K562 (cell line): ENCODE measurements at regions not wholly inside any gene's neighbourhood (a gene's known extent, or its start where the extent isn't known, plus 50 kb on each side); places are given as distances from the start of the nearest gene placed in this dataset.

Experiments used
- ATAC-seq: fragments of 200-7000 bp; cut with Tn5 transposase; 3 replicates; pipeline ENCODE4 v1.9.1; 2020; ENCODE audit warnings: moderate library complexity
- BruUV-seq: library from RNA; stranded (reverse); fragments of 400-500 nt; replicated peaks from 2 replicates; lab custom pipeline; 2021; lab: Mats Ljungman, UMichigan
- CTCF ChIA-PET: fragments of 300-600 bp; formaldehyde crosslinking; extraction: SDS; loops from one replicate; lab custom pipeline; 2021; ENCODE audit warnings: low intra/inter-chr PET ratio; lab: Yijun Ruan, JAX
- POLR2A ChIA-PET: fragments of 300-600, 350-650 bp; sonication (Branson Sonifier 250); formaldehyde crosslinking; extraction: SDS; loops from one replicate; lab custom pipeline; 2021; ENCODE audit warnings: antibody characterized with exemption, inconsistent platforms; lab: Yijun Ruan, JAX
- DNase-seq, 4 experiments: peaks; one replicate each; pipeline versions ENCODE4 v3.0.0 to v3.0.0-alpha.2; 2011 to 2018; ENCODE audit warnings: low spot score in 3 of 4, mixed read lengths in 3 of 4; ENCODE audit errors: extremely low read depth in 1 of 4
- FAIRE-seq: peaks from 2 replicates; lab custom pipeline; 2011; peaks lifted over from hg19 to GRCh38; lab: Jason Lieb, UNC
- H2AFZ ChIP-seq: 2 replicates; pipeline ENCODE4 v1.6.0; 2011; ENCODE audit warnings: low read depth, low read length, control low read depth, inconsistent platforms
- H3K27ac ChIP-seq: fragments of 200-600 bp; 3 replicates; pipeline ENCODE4 v1.8.0; 2011; ENCODE audit warnings: low read depth, mild to moderate bottlenecking, control low read depth, inconsistent platforms, low read length, moderate library complexity, mixed read lengths; ENCODE audit errors: extremely low read depth
- H3K27me3 ChIP-seq, 2 experiments: fragments of 300-600 bp in 1 of 2; 2 replicates in 1 of 2; 3 replicates in 1 of 2; pipeline versions ENCODE4 v1.6.0 to v1.8.0; 2011; ENCODE audit warnings: inconsistent platforms in 2 of 2, low read length in 2 of 2, mild to moderate bottlenecking in 1 of 2, mixed read lengths in 1 of 2, moderate library complexity in 1 of 2; ENCODE audit not compliant: control insufficient read depth in 2 of 2, insufficient read depth in 2 of 2
- H3K36me3 ChIP-seq: fragments of 300-600 bp; 3 replicates; pipeline ENCODE4 v1.8.0; 2011; ENCODE audit warnings: mild to moderate bottlenecking, low read length, inconsistent platforms; ENCODE audit not compliant: control insufficient read depth, insufficient read depth
- H3K4me1 ChIP-seq, 2 experiments: fragments of 200-600 bp in 1 of 2; replicated peaks in 1 of 2; 2 replicates in 1 of 2; 3 replicates in 1 of 2; pipeline versions ENCODE4 v1.5.1 to v1.8.0; 2011; ENCODE audit warnings: inconsistent platforms in 2 of 2, low read length in 2 of 2, mild to moderate bottlenecking in 1 of 2, mixed read lengths in 1 of 2, moderate library complexity in 1 of 2; ENCODE audit not compliant: control insufficient read depth in 2 of 2, insufficient read depth in 2 of 2
- H3K4me2 ChIP-seq: 2 replicates; pipeline ENCODE4 v1.6.1; 2011; ENCODE audit warnings: low read length, control low read depth, inconsistent platforms, mixed read lengths; ENCODE audit not compliant: insufficient read depth
- H3K4me3 ChIP-seq: fragments of 200-600 bp; sonication (generic), shearing (Covaris generic); 2 replicates; pipeline ENCODE4 v1.5.1; 2016; ENCODE audit warnings: control low read depth, inconsistent platforms
- H3K79me2 ChIP-seq: fragments of 200-600 bp; 3 replicates; pipeline ENCODE4 v1.8.0; 2011; ENCODE audit warnings: low read length, inconsistent platforms; ENCODE audit not compliant: control insufficient read depth, insufficient read depth
- H3K9ac ChIP-seq, 2 experiments: 2 replicates each; pipeline versions ENCODE4 v1.6.0 to v1.6.1; 2011; ENCODE audit warnings: low read depth in 2 of 2, low read length in 2 of 2, control low read depth in 1 of 2, inconsistent platforms in 1 of 2, mild to moderate bottlenecking in 1 of 2, mixed read lengths in 1 of 2; ENCODE audit not compliant: insufficient read depth in 1 of 2
- H3K9me1 ChIP-seq: one replicate; pipeline ENCODE4 v1.6.0; 2011; ENCODE audit warnings: inconsistent platforms, mild to moderate bottlenecking, low read length, moderate library complexity; ENCODE audit not compliant: control insufficient read depth, insufficient read depth
- H3K9me3 ChIP-seq: replicated peaks from 2 replicates; pipeline ENCODE4 v1.5.1; 2011; ENCODE audit warnings: low read depth, low read length, inconsistent platforms; ENCODE audit not compliant: control insufficient read depth, insufficient read depth
- H4K20me1 ChIP-seq: replicated peaks from 2 replicates; pipeline ENCODE4 v1.6.1; 2011; ENCODE audit warnings: low read length, inconsistent platforms, mixed read lengths; ENCODE audit not compliant: control insufficient read depth, insufficient read depth
- E2F3 ChIP-seq: fragments of 250-450 bp; sonication (Bioruptor Pico); IDR thresholded peaks from 2 replicates; pipeline ENCODE4 v1.4.0; 2020; ENCODE audit warnings: mild to moderate bottlenecking
- EGR1 ChIP-seq: fragments of 450-650 bp; conservative IDR thresholded peaks from 2 replicates; pipeline ENCODE4 v1.6.1; 2017; ENCODE audit warnings: mild to moderate bottlenecking
- FOXK1 ChIP-seq: sonication (generic); formaldehyde crosslinking; IDR thresholded peaks from 2 replicates; pipeline ENCODE4 v1.8.0; 2022; ENCODE audit warnings: missing genetic modification reagents, mild to moderate bottlenecking, borderline replicate concordance
- FUS ChIP-seq: fragments of 200-400 bp; formaldehyde crosslinking; optimal IDR thresholded peaks from 2 replicates; pipeline ENCODE3; 2017; ENCODE audit warnings: low read depth, low read length
- KAT8 ChIP-seq: fragments of 450-650 bp; IDR thresholded peaks from 2 replicates; pipeline ENCODE4 v1.6.1; 2016; ENCODE audit warnings: low read depth, mild to moderate bottlenecking
- POLR2B ChIP-seq: fragments of 450-650 bp; IDR thresholded peaks from 2 replicates; pipeline ENCODE4 v1.6.1; 2018; ENCODE audit warnings: low read depth; ENCODE audit not compliant: partially characterized antibody
- TEAD2 ChIP-seq: fragments of 450-650 bp; IDR thresholded peaks from 2 replicates; pipeline ENCODE4 v1.6.1; 2016; ENCODE audit warnings: missing genetic modification characterization, control low read depth, missing compliant biosample characterization
- YY1 ChIP-seq, 3 experiments: IDR thresholded peaks; 2 replicates each; pipeline ENCODE4 v1.6.1; 2011; ENCODE audit warnings: low read length in 2 of 3, mild to moderate bottlenecking in 2 of 3, moderate library complexity in 2 of 3, borderline replicate concordance in 1 of 3, control low read depth in 1 of 3, low read depth in 1 of 3; ENCODE audit not compliant: insufficient read depth in 3 of 3, insufficient replicate concordance in 2 of 3, control insufficient read depth in 1 of 3, insufficient read length in 1 of 3; ENCODE audit errors: extremely low read depth in 1 of 3
- WGBS: fragments of 100-300 bp; shearing (Covaris generic); methylation state at CpG from one replicate; pipeline ENCODE4 v1.1.6; 2016; ENCODE audit warnings: low coverage, mixed read lengths; ENCODE audit not compliant: insufficient coverage; ENCODE audit errors: missing lambda C conversion rate; 5-methylcytosine and 5-hydroxymethylcytosine counted together
- in situ Hi-C: fragments of 300-500 bp; cut with MboI; formaldehyde crosslinking; loops from 4 replicates; pipeline ENCODE4 v1.15.0; 2018; ENCODE audit warnings: inconsistent platforms, mixed read lengths
- intact Hi-C: fragments of 100-400 bp; cut with micrococcal nuclease; formaldehyde crosslinking; loops from 2 replicates; pipeline ENCODE4 v1.14.2; 2022
- TF ChIP-seq, protein P1 (sequence below): sonication (generic); formaldehyde crosslinking; IDR thresholded peaks from 2 replicates; pipeline ENCODE4 v1.9.0; 2022; ENCODE audit warnings: mild to moderate bottlenecking, missing genetic modification reagents
- TF ChIP-seq, protein P2 (sequence below): conservative IDR thresholded peaks from 2 replicates; pipeline ENCODE4 v1.6.1; 2011; ENCODE audit warnings: low read depth, mild to moderate bottlenecking, low read length; ENCODE audit not compliant: control insufficient read depth

- Histone ChIP-seq H3K4me2 (no peak overlapping the region), H3K9me3 (no peaks in the 10 kb centered on the region; the same call in 1 of the 2 replicates), H3K27me3 (no peaks in the 10 kb centered on the region), H4K20me1 (no peaks in the 10 kb centered on the region), H3K9me1 (no peaks in the 10 kb centered on the region), H3K79me2 (no peaks in the 10 kb centered on the region), H3K9ac (no peak overlapping the region), H3K36me3 (no peaks in the 10 kb centered on the region), H2AFZ (no peak overlapping the region), H3K27ac (no peak overlapping the region), H3K4me3 (no peak overlapping the region), H3K4me1 (no peaks in the 10 kb centered on the region)
- WGBS, result 0% methylated on average over 5 of the region's 5 CpGs
- POLR2A ChIA-PET, result no interaction called here
- ATAC-seq (no peak), DNase-seq (no peak), FAIRE-seq (no peak)
- no TSS peak for BruUV-seq
- intact Hi-C loops (no loop called here), in situ Hi-C loops (no loop called here)
- CTCF ChIA-PET, result no interaction called here
- TF ChIP-seq KAT8, result no peak
- no peak for TF ChIP-seq TEAD2 (tag)
- no peak for TF ChIP-seq E2F3 (CRISPR knock-in tag)
- TF ChIP-seq POLR2B, result no peak
- no peak for TF ChIP-seq FUS
- no peak for TF ChIP-seq YY1 (IDR thresholded peaks at IDR 0.05; ENCODE audit: borderline replicate concordance in 1 of 3, control insufficient read depth in 1 of 3, extremely low read depth in 1 of 3, insufficient read depth in 3 of 3, insufficient read length in 1 of 3, insufficient replicate concordance in 2 of 3, low read depth in 1 of 3, low read length in 2 of 3)
- no peak for TF ChIP-seq FOXK1 (CRISPR knock-in tag)
- no peak for TF ChIP-seq EGR1
- TF ChIP-seq, protein P1, sequence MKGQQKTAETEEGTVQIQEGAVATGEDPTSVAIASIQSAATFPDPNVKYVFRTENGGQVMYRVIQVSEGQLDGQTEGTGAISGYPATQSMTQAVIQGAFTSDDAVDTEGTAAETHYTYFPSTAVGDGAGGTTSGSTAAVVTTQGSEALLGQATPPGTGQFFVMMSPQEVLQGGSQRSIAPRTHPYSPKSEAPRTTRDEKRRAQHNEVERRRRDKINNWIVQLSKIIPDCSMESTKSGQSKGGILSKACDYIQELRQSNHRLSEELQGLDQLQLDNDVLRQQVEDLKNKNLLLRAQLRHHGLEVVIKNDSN (CRISPR knock-in tag), result no peak
- TF ChIP-seq, protein P2, sequence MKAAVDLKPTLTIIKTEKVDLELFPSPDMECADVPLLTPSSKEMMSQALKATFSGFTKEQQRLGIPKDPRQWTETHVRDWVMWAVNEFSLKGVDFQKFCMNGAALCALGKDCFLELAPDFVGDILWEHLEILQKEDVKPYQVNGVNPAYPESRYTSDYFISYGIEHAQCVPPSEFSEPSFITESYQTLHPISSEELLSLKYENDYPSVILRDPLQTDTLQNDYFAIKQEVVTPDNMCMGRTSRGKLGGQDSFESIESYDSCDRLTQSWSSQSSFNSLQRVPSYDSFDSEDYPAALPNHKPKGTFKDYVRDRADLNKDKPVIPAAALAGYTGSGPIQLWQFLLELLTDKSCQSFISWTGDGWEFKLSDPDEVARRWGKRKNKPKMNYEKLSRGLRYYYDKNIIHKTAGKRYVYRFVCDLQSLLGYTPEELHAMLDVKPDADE, result no peak
Measured at GRCh38 chr1:60223158-60223557, 149.6 kb upstream of the C1orf87 start.
